H1 (cell line): ENCODE measurements at regions not wholly inside any gene's neighbourhood (a gene's known extent, or its start where the extent isn't known, plus 50 kb on each side); places are given as distances from the start of the nearest gene placed in this dataset.

Experiments used
- CTCF ChIA-PET: fragments of 300-600 bp; sonication (Branson Sonifier 250); formaldehyde crosslinking; loops from one replicate; lab custom pipeline; 2021; ENCODE audit not compliant: partially characterized antibody; lab: Charles Lee
- POLR2A ChIA-PET: fragments of 300-600 bp; sonication (Branson Sonifier 250); formaldehyde crosslinking; loops from one replicate; lab custom pipeline; 2021; ENCODE audit warnings: inconsistent platforms; ENCODE audit not compliant: partially characterized antibody; lab: Charles Lee
- DNase-seq, 2 experiments: peaks; one replicate each; pipeline versions ENCODE4 v3.0.0 to v3.0.0-alpha.2; 2010 to 2022; ENCODE audit warnings: low spot score in 2 of 2, low read depth in 1 of 2, mixed read lengths in 1 of 2
- FAIRE-seq: peaks from 2 replicates; lab custom pipeline; 2011; peaks lifted over from hg19 to GRCh38; lab: Jason Lieb, UNC
- H2AFZ ChIP-seq: 2 replicates; pipeline ENCODE4 v1.8.1; 2012; ENCODE audit warnings: low read length, inconsistent platforms
- H2AK5ac ChIP-seq: 2 replicates; pipeline ENCODE4 v1.6.1; 2013; ENCODE audit warnings: low read depth, low read length
- H2BK120ac ChIP-seq: replicated peaks from 2 replicates; pipeline ENCODE3; 2013; ENCODE audit warnings: low read depth, low read length, inconsistent platforms
- H2BK12ac ChIP-seq: 2 replicates; pipeline ENCODE4 v1.6.1; 2013; ENCODE audit warnings: low read depth, low read length
- H2BK15ac ChIP-seq: 2 replicates; pipeline ENCODE4 v1.6.1; 2013; ENCODE audit warnings: low read length
- H2BK20ac ChIP-seq: 2 replicates; pipeline ENCODE4 v1.6.1; 2013; ENCODE audit warnings: low read length
- H2BK5ac ChIP-seq: 2 replicates; pipeline ENCODE4 v1.6.1; 2013; ENCODE audit warnings: low read depth, low read length
- H3K14ac ChIP-seq: 2 replicates; pipeline ENCODE4 v1.6.1; 2013; ENCODE audit warnings: inconsistent platforms; ENCODE audit not compliant: insufficient read length
- H3K18ac ChIP-seq: 2 replicates; pipeline ENCODE4 v1.6.1; 2013; ENCODE audit warnings: low read length; ENCODE audit errors: extremely low read depth
- H3K23ac ChIP-seq: 2 replicates; pipeline ENCODE4 v1.6.1; 2013; ENCODE audit warnings: inconsistent platforms; ENCODE audit not compliant: insufficient read length
- H3K23me2 ChIP-seq: 2 replicates; pipeline ENCODE4 v1.6.1; 2013; ENCODE audit warnings: low read depth, low read length
- H3K27ac ChIP-seq: 2 replicates; pipeline ENCODE4 v1.6.1; 2011; ENCODE audit warnings: low read depth, low read length, inconsistent platforms
- H3K27me3 ChIP-seq, 4 experiments: replicated peaks in 1 of 4; 1 replicate in 1 of 4; 2 replicates in 3 of 4; pipeline versions ENCODE4 v1.6.1 to v1.8.1; 2011 to 2013; ENCODE audit warnings: low read length in 3 of 4, mild to moderate bottlenecking in 3 of 4, inconsistent platforms in 2 of 4, mixed read lengths in 2 of 4, moderate library complexity in 1 of 4; ENCODE audit not compliant: control insufficient read depth in 3 of 4, insufficient read depth in 3 of 4; ENCODE audit errors: extremely low read depth in 1 of 4
- H3K36me3 ChIP-seq, 4 experiments: 2 replicates each; pipeline versions ENCODE4 v1.6.1 to v1.8.1; 2011 to 2013; ENCODE audit warnings: mild to moderate bottlenecking in 4 of 4, low read length in 3 of 4, moderate library complexity in 2 of 4, control low read depth in 1 of 4, inconsistent platforms in 1 of 4; ENCODE audit not compliant: insufficient read depth in 4 of 4, control insufficient read depth in 2 of 4
- H3K4ac ChIP-seq: replicated peaks from 2 replicates; pipeline ENCODE3; 2013; ENCODE audit warnings: low read length, low read depth, mixed read lengths, inconsistent platforms; ENCODE audit not compliant: insufficient read length
- H3K4me1 ChIP-seq, 4 experiments: replicated peaks in 1 of 4; 1 replicate in 1 of 4; 2 replicates in 3 of 4; pipeline versions ENCODE4 v1.6.1 to v1.8.1; 2011 to 2013; ENCODE audit warnings: low read length in 3 of 4, inconsistent platforms in 2 of 4, mixed read lengths in 1 of 4; ENCODE audit not compliant: insufficient read depth in 4 of 4, control insufficient read depth in 3 of 4
- H3K4me2 ChIP-seq, 2 experiments: 2 replicates each; pipeline versions ENCODE4 v1.6.1 to v1.8.1; 2011 to 2013; ENCODE audit warnings: low read depth in 2 of 2, low read length in 2 of 2, control low read depth in 1 of 2, inconsistent platforms in 1 of 2, mild to moderate bottlenecking in 1 of 2; ENCODE audit not compliant: insufficient read depth in 1 of 2
- H3K4me3 ChIP-seq, 4 experiments: fragments of 200-600, 300-600 bp in 1 of 4; sonication (generic), shearing (Covaris generic), sonication (Bioruptor Twin) in 1 of 4; 2 replicates each; pipeline versions ENCODE4 v1.5.1 to v1.8.1; 2011 to 2016; ENCODE audit warnings: low read length in 4 of 4, low read depth in 3 of 4, control low read depth in 2 of 4, inconsistent platforms in 2 of 4, mild to moderate bottlenecking in 2 of 4, mixed read lengths in 1 of 4, moderate library complexity in 1 of 4; ENCODE audit not compliant: insufficient read depth in 2 of 4; ENCODE audit errors: extremely low read depth in 1 of 4
- H3K56ac ChIP-seq: replicated peaks from 2 replicates; pipeline ENCODE3; 2013; ENCODE audit warnings: low read depth, mild to moderate bottlenecking, mixed read lengths, low read length, inconsistent platforms; ENCODE audit not compliant: insufficient read length
- H3K79me1 ChIP-seq: 2 replicates; pipeline ENCODE4 v1.6.1; 2013; ENCODE audit warnings: low read depth, low read length, control low read depth
- H3K79me2 ChIP-seq, 2 experiments: 2 replicates each; pipeline versions ENCODE4 v1.6.1 to v1.8.1; 2012 to 2013; ENCODE audit warnings: low read length in 2 of 2, mild to moderate bottlenecking in 2 of 2, inconsistent platforms in 1 of 2; ENCODE audit not compliant: insufficient read depth in 2 of 2, control insufficient read depth in 1 of 2
- H3K9ac ChIP-seq, 4 experiments: replicated peaks in 1 of 4; 1 replicate in 1 of 4; 2 replicates in 3 of 4; pipeline versions ENCODE4 v1.6.1 to v1.8.1; 2011 to 2013; ENCODE audit warnings: low read depth in 3 of 4, low read length in 3 of 4, control low read depth in 2 of 4, mild to moderate bottlenecking in 2 of 4, moderate library complexity in 2 of 4, inconsistent platforms in 1 of 4; ENCODE audit errors: extremely low read depth in 1 of 4
- H3K9me3 ChIP-seq, 2 experiments: 2 replicates each; pipeline versions ENCODE4 v1.6.1 to v1.8.1; 2012 to 2013; ENCODE audit warnings: mild to moderate bottlenecking in 2 of 2, moderate library complexity in 2 of 2, control low read depth in 1 of 2, inconsistent platforms in 1 of 2, low read depth in 1 of 2, low read length in 1 of 2, mixed read lengths in 1 of 2; ENCODE audit not compliant: insufficient read depth in 2 of 2
- H4K20me1 ChIP-seq, 2 experiments: replicated peaks in 1 of 2; 2 replicates each; pipeline versions ENCODE3 to v1.8.1; 2011 to 2013; ENCODE audit warnings: inconsistent platforms in 2 of 2, low read length in 2 of 2, mild to moderate bottlenecking in 1 of 2; ENCODE audit not compliant: insufficient read depth in 2 of 2, control insufficient read depth in 1 of 2
- H4K5ac ChIP-seq: 2 replicates; pipeline ENCODE4 v1.6.1; 2013; ENCODE audit warnings: low read length, low read depth, mixed read lengths, inconsistent platforms; ENCODE audit not compliant: insufficient read length
- H4K8ac ChIP-seq: 2 replicates; pipeline ENCODE4 v1.8.0; 2013; ENCODE audit warnings: mild to moderate bottlenecking, moderate library complexity, low read length, inconsistent platforms; ENCODE audit not compliant: insufficient read depth; ENCODE audit errors: extremely low read depth
- H4K91ac ChIP-seq: replicated peaks from 2 replicates; pipeline ENCODE3; 2013; ENCODE audit warnings: low read length, mixed read lengths, inconsistent platforms; ENCODE audit not compliant: insufficient read length
- BACH1 ChIP-seq: IDR thresholded peaks from 2 replicates; pipeline ENCODE4 v1.6.1; 2012; ENCODE audit warnings: low read length, improper control_type of control experiment
- CBX5 ChIP-seq: fragments of 300-800, 300-1000 bp; sonication (generic); IDR thresholded peaks from 2 replicates; pipeline ENCODE4 v1.7.1; 2016; ENCODE audit warnings: antibody characterized with exemption, low read length, low read depth
- EZH2 ChIP-seq: fragments of 200-600 bp; sonication (generic); IDR thresholded peaks from 2 replicates; pipeline ENCODE4 v1.7.1; 2012; ENCODE audit warnings: low read depth, mild to moderate bottlenecking, moderate library complexity, low read length, inconsistent platforms; ENCODE audit not compliant: severe bottlenecking
- GABPA ChIP-seq: IDR thresholded peaks from 2 replicates; pipeline ENCODE4 v1.6.1; 2011; ENCODE audit warnings: mild to moderate bottlenecking, low read length, moderate library complexity, borderline replicate concordance; ENCODE audit not compliant: insufficient read depth
- SP1 ChIP-seq: IDR thresholded peaks from 2 replicates; pipeline ENCODE4 v1.6.1; 2011; ENCODE audit warnings: low read depth, low read length
- TBP ChIP-seq: IDR thresholded peaks from 2 replicates; pipeline ENCODE4 v1.6.1; 2011; ENCODE audit warnings: low read depth, low read length, improper control_type of control experiment
- TEAD4 ChIP-seq: IDR thresholded peaks from 2 replicates; pipeline ENCODE4 v1.6.1; 2012; ENCODE audit warnings: low read depth, low read length, inconsistent platforms, mixed read lengths
- USF2 ChIP-seq: IDR thresholded peaks from 2 replicates; pipeline ENCODE4 v1.6.1; 2011; ENCODE audit warnings: low read length, improper control_type of control experiment
- WGBS, 2 experiments: shearing (Covaris generic) in 1 of 2; methylation state at CpG; one replicate each; pipeline versions ENCODE4 v1.1.6 to v1.1.7; 2013 to 2015; ENCODE audit warnings: low lambda C conversion rate in 2 of 2, mixed read lengths in 2 of 2, inconsistent platforms in 1 of 2, low coverage in 1 of 2, missing lambda C conversion rate in 1 of 2; ENCODE audit not compliant: insufficient replicate concordance in 2 of 2, insufficient coverage in 1 of 2, insufficient read length in 1 of 2; ENCODE audit errors: extremely low coverage in 1 of 2, missing lambda C conversion rate in 1 of 2; 5-methylcytosine and 5-hydroxymethylcytosine counted together

GRCh38 chr11:114959953-114960505 lies 281.7 kb downstream of the NXPE2 start:
- Histone ChIP-seq H3K4me2 (no peak overlapping the region), H4K91ac (no peak overlapping the region), H3K14ac (no peak overlapping the region), H2BK120ac (no peak overlapping the region), H4K5ac (no peak overlapping the region), H4K20me1 (no peaks in the 10 kb centered on the region), H2AFZ (no peak overlapping the region), H3K9me3 (no peaks in the 10 kb centered on the region), H3K23me2 (no peaks in the 10 kb centered on the region), H2BK12ac (no peak overlapping the region), H3K56ac (no peak overlapping the region), H3K23ac (no peak overlapping the region), H4K8ac (0 out of 2 replicates have a peak overlapping the region, but pooled peaks have one; percentile 31)
- ChIA-PET CTCF (interaction anchor here (1.1 to 1.9 kb wide), 3 partner anchors 15 to 221 kb away, joined by 3 to 9 read pairs (median 7); no protein-coding TSS in a partner anchor), POLR2A (no interaction called here)
- TF ChIP-seq GABPA = no peak
- no peak for TF ChIP-seq BACH1
- TF ChIP-seq CBX5 = no peak
- TF ChIP-seq TEAD4 = no peak
- TF ChIP-seq SP1 = no peak
- TF ChIP-seq EZH2 = no peak
- TF ChIP-seq TBP = no peak
- no peak for TF ChIP-seq USF2
- TF ChIP-seq, all 59 proteins: peak for 0
- Histone ChIP-seq H2BK15ac (no peak overlapping the region), H3K4me3 (no peak overlapping the region), H2BK20ac (no peak overlapping the region), H3K18ac (0 out of 2 replicates have a peak overlapping the region, but pooled peaks have one; percentile 4), H3K79me2 (no peaks in the 10 kb centered on the region), H3K4me1 (no peaks in the 10 kb centered on the region; a peak in 1 of 7 replicates), H3K79me1 (no peaks in the 10 kb centered on the region), H3K27ac (no peak overlapping the region), H2BK5ac (no peak overlapping the region), H2AK5ac (no peak overlapping the region), H3K4ac (no peak overlapping the region), H3K27me3 (no peaks in the 10 kb centered on the region; a peak in 1 of 7 replicates), H3K9ac (no peak overlapping the region), H3K36me3 (no peaks in the 10 kb centered on the region)
- DNase-seq = no peak
- no peak for FAIRE-seq
- WGBS, 2 experiments = 92% methylated on average over 8 of the region's 8 CpGs; no CpG with 5 or more reads in 1 of the 2 experiments
